COR-L47 (cell line): ENCODE measurements at regions not wholly inside any gene's neighbourhood (a gene's known extent, or its start where the extent isn't known, plus 50 kb on each side); places are given as distances from the start of the nearest gene placed in this dataset.

ENCODE experiments used
- DNase-seq: peaks from one replicate; lab custom pipeline; 2025; lab: John Stamatoyannopoulos, UW

DNA sequence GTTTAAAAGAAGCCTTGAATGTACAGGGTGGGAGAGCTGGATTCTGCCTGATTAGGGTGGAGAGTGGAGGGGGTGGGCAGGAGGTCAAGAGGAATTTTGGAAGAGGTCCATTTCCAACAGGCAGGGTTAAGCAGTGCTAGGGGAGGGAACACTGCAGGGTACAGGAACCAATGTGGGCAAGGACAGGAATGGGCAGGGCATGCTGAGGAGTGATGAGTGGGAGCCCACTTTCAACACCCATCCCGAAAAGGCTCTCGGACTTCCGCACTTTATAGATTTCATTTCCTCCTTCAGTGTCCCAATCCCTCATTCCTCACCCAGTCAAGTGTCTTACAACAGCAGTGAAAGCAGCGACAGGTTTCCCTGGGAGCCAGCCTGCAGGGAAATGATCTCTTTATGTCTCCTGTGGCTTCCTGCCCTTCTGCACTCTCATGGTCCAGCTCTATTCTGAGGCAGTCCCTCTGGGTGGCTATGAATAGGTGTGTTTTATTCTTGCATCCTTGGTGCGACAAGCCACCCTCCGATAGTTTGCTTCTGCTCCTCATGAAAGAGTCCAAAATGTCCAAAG, 50.5 kb upstream of the ZNF507 start:
- no peak for DNase-seq
